ENCODE measurements at regions not wholly inside any gene's neighbourhood (a gene's known extent, or its start where the extent isn't known, plus 50 kb on each side); places are given as distances from the start of the nearest gene placed in this dataset.

GRCh38 chr2:210814251-210815025 lies 258.0 kb downstream of the CPS1 start:
- Mint-ChIP-seq H3K4me1 (no peaks in the 10 kb centered on the region), H3K27me3 (no peaks in the 10 kb centered on the region), H3K36me3 (no peaks in the 10 kb centered on the region), H3K4me3 (no peak overlapping the region), H3K27ac (no peak overlapping the region), H3K9me3 (peaks cover 0 to 18% (median 5%) of the 10 kb centered on the region in 3 donors)
- Histone ChIP-seq H3K4me1 (ENCODE audit: control insufficient read depth in 1 of 2, extremely low read depth in 1 of 2, insufficient read depth in 2 of 2, low read length in 2 of 2) (no peaks in the 10 kb centered on the region), H3K4me3 (ENCODE audit: control insufficient read depth in 1 of 2, extremely low read depth in 1 of 2, low read length in 1 of 2) (no peak overlapping the region), H3K9me3 (no peaks in the 10 kb centered on the region), H3K27ac (ENCODE audit: low read length) (no peak overlapping the region), H3K36me3 (ENCODE audit: control insufficient read depth in 2 of 2, extremely low read depth in 1 of 2, insufficient read depth in 1 of 2, low read length in 1 of 2) (no peaks in the 10 kb centered on the region), H3K27me3 (replicated peaks in 1 of 2; ENCODE audit: control insufficient read depth in 2 of 2, extremely low read depth in 1 of 2, insufficient read depth in 2 of 2, low read length in 1 of 2) (no peaks in the 10 kb centered on the region)
- ChIA-PET CTCF (no interaction called here), POLR2A (no interaction called here)
- no CpG with 5 or more reads among the region's 1 CpG for WGBS (ENCODE audit: insufficient coverage)
- no peak for ATAC-seq (replicated peaks in 1 of 4)
- DNase-seq: no peak

- no peaks in the 10 kb centered on the region for H3K27me3 Mint-ChIP-seq
- DNase-seq (no peak), ATAC-seq (replicated peaks in 1 of 4) (no peak)
- no peak overlapping the region for H3K27ac Mint-ChIP-seq
- no peak overlapping the region for H3K27ac ChIP-seq (ENCODE audit: low read length)
- H3K4me3 Mint-ChIP-seq: no peak overlapping the region
- no peak overlapping the region for H3K4me3 ChIP-seq (ENCODE audit: control insufficient read depth in 1 of 2, extremely low read depth in 1 of 2, low read length in 1 of 2)
- CTCF ChIA-PET: no interaction called here
- no peaks in the 10 kb centered on the region for H3K27me3 ChIP-seq (replicated peaks in 1 of 2; ENCODE audit: control insufficient read depth in 2 of 2, extremely low read depth in 1 of 2, insufficient read depth in 2 of 2, low read length in 1 of 2)
- H3K36me3 Mint-ChIP-seq: no peaks in the 10 kb centered on the region
- H3K9me3 Mint-ChIP-seq: peaks cover 0 to 7% (median 2%) of the 10 kb centered on the region in 3 donors
- no peaks in the 10 kb centered on the region for H3K4me1 ChIP-seq (ENCODE audit: control insufficient read depth in 1 of 2, extremely low read depth in 1 of 2, insufficient read depth in 2 of 2, low read length in 2 of 2)
- no peaks in the 10 kb centered on the region for H3K9me3 ChIP-seq
- POLR2A ChIA-PET: no interaction called here
- H3K36me3 ChIP-seq (ENCODE audit: control insufficient read depth in 2 of 2, extremely low read depth in 1 of 2, insufficient read depth in 1 of 2, low read length in 1 of 2): no peaks in the 10 kb centered on the region
- H3K4me1 Mint-ChIP-seq: no peaks in the 10 kb centered on the region
- WGBS (ENCODE audit: insufficient coverage): 100% methylated on average over 1 of the region's 2 CpGs
Observed at GRCh38 chr2:210816769-210817168, 260.4 kb downstream of the CPS1 start.

- H3K9me3 Mint-ChIP-seq: no peaks in the 10 kb centered on the region
- H3K4me1 Mint-ChIP-seq: no peaks in the 10 kb centered on the region
- Histone ChIP-seq H3K4me3 (ENCODE audit: control insufficient read depth in 1 of 2, extremely low read depth in 1 of 2, low read length in 1 of 2) (no peak overlapping the region), H3K36me3 (ENCODE audit: control insufficient read depth in 2 of 2, extremely low read depth in 1 of 2, insufficient read depth in 1 of 2, low read length in 1 of 2) (no peaks in the 10 kb centered on the region), H3K9me3 (no peaks in the 10 kb centered on the region), H3K4me1 (ENCODE audit: control insufficient read depth in 1 of 2, extremely low read depth in 1 of 2, insufficient read depth in 2 of 2, low read length in 2 of 2) (no peaks in the 10 kb centered on the region), H3K27me3 (replicated peaks in 1 of 2; ENCODE audit: control insufficient read depth in 2 of 2, extremely low read depth in 1 of 2, insufficient read depth in 2 of 2, low read length in 1 of 2) (no peaks in the 10 kb centered on the region), H3K27ac (ENCODE audit: low read length) (no peak overlapping the region)
- H3K4me3 Mint-ChIP-seq: no peak overlapping the region
- WGBS (ENCODE audit: insufficient coverage): no CpG with 5 or more reads among the region's 3 CpGs
- no peak for ATAC-seq (replicated peaks in 1 of 4)
- no peaks in the 10 kb centered on the region for H3K27me3 Mint-ChIP-seq
- H3K36me3 Mint-ChIP-seq: no peaks in the 10 kb centered on the region
- ChIA-PET POLR2A (no interaction called here), CTCF (no interaction called here)
- no peak overlapping the region for H3K27ac Mint-ChIP-seq
- DNase-seq: no peak
Observed at GRCh38 chr2:210818473-210818872, 262.1 kb downstream of the CPS1 start.

- H3K27me3 Mint-ChIP-seq: no peaks in the 10 kb centered on the region
- no peak for ATAC-seq (replicated peaks in 1 of 4)
- H3K9me3 ChIP-seq: no peaks in the 10 kb centered on the region
Observed at GRCh38 chr2:210833403-210833802, 277.0 kb downstream of the CPS1 start.

GRCh38 chr2:210839034-210839433 lies 282.6 kb downstream of the CPS1 start:
- ChIA-PET POLR2A (interaction anchor here in 1 of 2 donors (0.6 kb wide), 1 partner anchor 82 kb away, joined by 3 read pairs; no protein-coding TSS in a partner anchor), CTCF (no interaction called here)
- Histone ChIP-seq H3K4me1 (ENCODE audit: control insufficient read depth in 1 of 2, extremely low read depth in 1 of 2, insufficient read depth in 2 of 2, low read length in 2 of 2) (no peaks in the 10 kb centered on the region), H3K27ac (ENCODE audit: low read length) (no peak overlapping the region), H3K4me3 (ENCODE audit: control insufficient read depth in 1 of 2, extremely low read depth in 1 of 2, low read length in 1 of 2) (no peak overlapping the region), H3K36me3 (ENCODE audit: control insufficient read depth in 2 of 2, extremely low read depth in 1 of 2, insufficient read depth in 1 of 2, low read length in 1 of 2) (no peaks in the 10 kb centered on the region), H3K9me3 (no peaks in the 10 kb centered on the region), H3K27me3 (replicated peaks in 1 of 2; ENCODE audit: control insufficient read depth in 2 of 2, extremely low read depth in 1 of 2, insufficient read depth in 2 of 2, low read length in 1 of 2) (no peaks in the 10 kb centered on the region)
- Mint-ChIP-seq H3K4me1 (no peaks in the 10 kb centered on the region), H3K36me3 (no peaks in the 10 kb centered on the region), H3K9me3 (peaks cover 3 to 18% (median 4%) of the 10 kb centered on the region in 3 donors), H3K4me3 (no peak overlapping the region), H3K27me3 (no peaks in the 10 kb centered on the region), H3K27ac (no peak overlapping the region)
- WGBS (ENCODE audit: insufficient coverage): 61% methylated on average over 2 of the region's 4 CpGs
- ATAC-seq (replicated peaks in 1 of 4) (no peak), DNase-seq (no peak)

More at GRCh38 chr2:210833403-210833802, 277.0 kb downstream of the CPS1 start:
- Histone ChIP-seq H3K36me3 (ENCODE audit: control insufficient read depth in 2 of 2, extremely low read depth in 1 of 2, insufficient read depth in 1 of 2, low read length in 1 of 2) (no peaks in the 10 kb centered on the region), H3K4me3 (ENCODE audit: control insufficient read depth in 1 of 2, extremely low read depth in 1 of 2, low read length in 1 of 2) (no peak overlapping the region), H3K27me3 (replicated peaks in 1 of 2; ENCODE audit: control insufficient read depth in 2 of 2, extremely low read depth in 1 of 2, insufficient read depth in 2 of 2, low read length in 1 of 2) (no peaks in the 10 kb centered on the region), H3K4me1 (ENCODE audit: control insufficient read depth in 1 of 2, extremely low read depth in 1 of 2, insufficient read depth in 2 of 2, low read length in 2 of 2) (no peaks in the 10 kb centered on the region), H3K27ac (ENCODE audit: low read length) (no peak overlapping the region)
- H3K9me3 Mint-ChIP-seq: peaks cover under 1 to 8% (median 4%) of the 10 kb centered on the region in 3 donors
- H3K4me1 Mint-ChIP-seq: no peaks in the 10 kb centered on the region
- no peak for DNase-seq
- POLR2A ChIA-PET: no interaction called here
- H3K27ac Mint-ChIP-seq: no peak overlapping the region
- H3K4me3 Mint-ChIP-seq: no peak overlapping the region
- H3K36me3 Mint-ChIP-seq: no peaks in the 10 kb centered on the region
- CTCF ChIA-PET: no interaction called here

- H3K4me1 ChIP-seq (ENCODE audit: control insufficient read depth in 1 of 2, extremely low read depth in 1 of 2, insufficient read depth in 2 of 2, low read length in 2 of 2): no peaks in the 10 kb centered on the region
- ChIA-PET CTCF (no interaction called here), POLR2A (no interaction called here)
- no peak overlapping the region for H3K4me3 ChIP-seq (ENCODE audit: control insufficient read depth in 1 of 2, extremely low read depth in 1 of 2, low read length in 1 of 2)
- ATAC-seq (replicated peaks in 1 of 4) (no peak), DNase-seq (no peak)
- no peak overlapping the region for H3K27ac Mint-ChIP-seq
- H3K4me1 Mint-ChIP-seq: no peaks in the 10 kb centered on the region
- H3K36me3 ChIP-seq (ENCODE audit: control insufficient read depth in 2 of 2, extremely low read depth in 1 of 2, insufficient read depth in 1 of 2, low read length in 1 of 2): no peaks in the 10 kb centered on the region
- no peaks in the 10 kb centered on the region for H3K27me3 ChIP-seq (replicated peaks in 1 of 2; ENCODE audit: control insufficient read depth in 2 of 2, extremely low read depth in 1 of 2, insufficient read depth in 2 of 2, low read length in 1 of 2)
- H3K36me3 Mint-ChIP-seq: no peaks in the 10 kb centered on the region
- no peaks in the 10 kb centered on the region for H3K9me3 ChIP-seq
- H3K27me3 Mint-ChIP-seq: no peaks in the 10 kb centered on the region
- H3K9me3 Mint-ChIP-seq: peaks cover 3 to 15% (median 4%) of the 10 kb centered on the region in 3 donors
- H3K4me3 Mint-ChIP-seq: no peak overlapping the region
- H3K27ac ChIP-seq (ENCODE audit: low read length): no peak overlapping the region
Observed at GRCh38 chr2:210839450-210839849, 283.1 kb downstream of the CPS1 start.

GRCh38 chr2:210842896-210843295 lies 286.5 kb downstream of the CPS1 start:
- Histone ChIP-seq H3K27ac (ENCODE audit: low read length) (no peak overlapping the region), H3K4me1 (ENCODE audit: control insufficient read depth in 1 of 2, extremely low read depth in 1 of 2, insufficient read depth in 2 of 2, low read length in 2 of 2) (no peaks in the 10 kb centered on the region), H3K4me3 (ENCODE audit: control insufficient read depth in 1 of 2, extremely low read depth in 1 of 2, low read length in 1 of 2) (no peak overlapping the region), H3K36me3 (ENCODE audit: control insufficient read depth in 2 of 2, extremely low read depth in 1 of 2, insufficient read depth in 1 of 2, low read length in 1 of 2) (no peaks in the 10 kb centered on the region), H3K9me3 (no peaks in the 10 kb centered on the region), H3K27me3 (replicated peaks in 1 of 2; ENCODE audit: control insufficient read depth in 2 of 2, extremely low read depth in 1 of 2, insufficient read depth in 2 of 2, low read length in 1 of 2) (no peaks in the 10 kb centered on the region)
- DNase-seq (no peak), ATAC-seq (replicated peaks in 1 of 4) (no peak)
- 80% methylated on average over 1 of the region's 3 CpGs for WGBS (ENCODE audit: insufficient coverage)
- no peaks in the 10 kb centered on the region for H3K36me3 Mint-ChIP-seq
- H3K27ac Mint-ChIP-seq: no peak overlapping the region
- CTCF ChIA-PET: no interaction called here
- no peaks in the 10 kb centered on the region for H3K4me1 Mint-ChIP-seq
- peaks cover 0 to 10% (median 3%) of the 10 kb centered on the region in 3 donors for H3K9me3 Mint-ChIP-seq
- POLR2A ChIA-PET: no interaction called here
- no peaks in the 10 kb centered on the region for H3K27me3 Mint-ChIP-seq
- H3K4me3 Mint-ChIP-seq: no peak overlapping the region
